NCI-H345 (cell line): ENCODE measurements at regions not wholly inside any gene's neighbourhood (a gene's known extent, or its start where the extent isn't known, plus 50 kb on each side); places are given as distances from the start of the nearest gene placed in this dataset.

ENCODE experiments used
- DNase-seq: peaks from one replicate; lab custom pipeline; 2025; lab: John Stamatoyannopoulos, UW

- DNase-seq: no peak
Measured at GRCh38 chrX:45381841-45382240, 181.2 kb upstream of the DIPK2B start.

- no peak for DNase-seq
Measured at GRCh38 chrX:45381366-45381765, 180.7 kb upstream of the DIPK2B start.

GRCh38 chrX:45379236-45379635, 178.6 kb upstream of the DIPK2B start:
- DNase-seq: no peak

GRCh38 chrX:45372151-45372550, 171.5 kb upstream of the DIPK2B start:
- DNase-seq: no peak

GRCh38 chrX:45368705-45369104, 168.0 kb upstream of the DIPK2B start:
- no peak for DNase-seq

- DNase-seq: no peak
Measured at GRCh38 chrX:45363596-45363995, 162.9 kb upstream of the DIPK2B start.

DNA sequence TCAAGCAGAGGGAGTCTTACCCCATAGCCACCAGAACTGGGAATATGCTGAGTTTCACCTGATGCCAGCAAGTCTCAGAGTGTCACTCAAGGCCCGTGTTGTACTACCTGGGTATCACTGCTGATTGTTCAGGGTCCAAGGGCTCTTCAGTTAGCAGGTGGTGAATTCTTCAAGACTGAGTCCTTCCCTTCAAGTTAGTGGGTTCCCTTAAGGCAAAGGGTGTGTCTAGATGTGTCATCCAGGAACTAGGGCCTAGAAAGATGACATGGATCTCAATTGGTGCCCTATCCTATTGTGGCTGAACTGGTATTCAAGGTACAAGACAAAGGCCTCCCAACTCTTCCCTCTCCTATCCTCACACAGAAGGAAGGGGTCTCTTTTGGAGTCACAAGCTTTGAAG, 159.9 kb upstream of the DIPK2B start:
- no peak for DNase-seq

DNA sequence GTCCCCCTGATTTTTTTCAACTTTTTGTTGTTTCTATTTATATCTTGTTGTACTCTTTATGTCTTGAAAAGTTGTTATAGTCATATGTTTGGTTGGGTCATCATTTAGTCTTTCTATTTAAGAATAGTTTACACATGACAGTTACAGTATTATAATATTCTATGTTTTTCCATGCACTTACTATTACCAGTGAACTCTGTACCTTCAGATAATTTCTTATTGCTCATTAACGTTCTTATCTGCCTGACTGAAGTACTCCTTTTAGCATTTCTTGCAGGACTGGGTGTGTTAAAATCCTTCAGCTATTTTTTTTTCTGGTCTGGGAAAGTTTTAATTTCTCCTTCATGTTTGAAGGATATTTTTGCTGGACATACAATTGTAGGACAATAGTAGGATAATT, 157.7 kb upstream of the DIPK2B start:
- no peak for DNase-seq

DNA sequence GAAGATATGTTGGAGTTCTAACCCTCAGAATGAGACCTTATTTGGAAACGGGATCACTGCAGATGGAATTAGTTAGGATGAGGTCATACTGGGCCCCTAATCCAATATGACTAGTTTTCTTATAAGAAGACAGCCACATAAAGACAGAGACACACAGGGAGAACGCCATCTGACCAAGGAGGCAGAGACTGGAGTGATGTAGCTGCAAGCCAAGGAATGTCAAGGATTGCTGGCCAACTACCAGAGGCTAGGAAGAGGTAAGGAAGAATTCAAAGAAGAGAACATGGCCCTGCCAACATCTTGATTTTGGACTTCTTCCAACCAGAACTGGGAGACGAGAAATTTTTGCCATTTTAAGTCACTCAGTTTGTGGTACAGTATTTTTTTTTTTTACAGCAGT, 152.8 kb upstream of the DIPK2B start:
- DNase-seq: no peak

DNA sequence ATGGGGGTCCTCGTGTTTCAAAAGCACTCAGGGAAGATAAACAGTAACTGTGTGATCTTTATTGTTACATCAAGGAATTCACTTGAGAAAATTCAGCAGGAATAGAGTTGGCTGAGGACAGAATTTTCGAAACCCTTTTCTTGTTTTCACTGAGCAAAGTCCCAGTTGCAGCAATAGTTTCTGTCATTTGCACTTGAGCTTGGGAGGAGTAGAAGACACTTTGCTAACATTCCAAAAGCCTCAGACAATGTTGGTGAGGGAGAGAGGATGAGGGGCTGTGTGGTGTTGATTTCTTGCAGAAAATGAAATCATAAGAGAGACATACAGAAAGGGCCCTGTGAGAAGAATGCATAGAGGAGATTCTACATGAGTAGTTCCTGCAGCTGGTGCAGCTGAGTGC, 151.9 kb upstream of the DIPK2B start:
- DNase-seq: no peak

DNA sequence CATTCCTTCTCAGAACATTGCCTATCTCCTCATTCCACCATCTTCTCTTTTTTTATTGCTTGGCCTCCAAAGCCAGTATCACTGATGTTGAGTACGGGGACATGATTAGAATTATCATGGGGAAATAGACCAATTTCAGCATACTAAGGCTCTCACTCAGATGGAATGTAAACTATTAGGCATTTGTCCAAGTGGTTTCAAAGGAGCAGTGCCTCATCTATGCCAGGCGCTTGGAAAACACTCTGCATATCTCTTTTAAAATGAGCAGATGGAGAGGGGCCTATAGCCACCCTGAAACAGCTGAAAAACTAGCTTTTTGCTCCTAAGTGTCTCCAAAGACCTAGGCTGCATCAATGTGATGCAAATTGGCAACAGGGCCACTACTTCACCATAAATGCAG, 150.8 kb upstream of the DIPK2B start:
- no peak for DNase-seq

- no peak for DNase-seq
Measured at GRCh38 chrX:45348296-45348695, 147.6 kb upstream of the DIPK2B start.

DNA sequence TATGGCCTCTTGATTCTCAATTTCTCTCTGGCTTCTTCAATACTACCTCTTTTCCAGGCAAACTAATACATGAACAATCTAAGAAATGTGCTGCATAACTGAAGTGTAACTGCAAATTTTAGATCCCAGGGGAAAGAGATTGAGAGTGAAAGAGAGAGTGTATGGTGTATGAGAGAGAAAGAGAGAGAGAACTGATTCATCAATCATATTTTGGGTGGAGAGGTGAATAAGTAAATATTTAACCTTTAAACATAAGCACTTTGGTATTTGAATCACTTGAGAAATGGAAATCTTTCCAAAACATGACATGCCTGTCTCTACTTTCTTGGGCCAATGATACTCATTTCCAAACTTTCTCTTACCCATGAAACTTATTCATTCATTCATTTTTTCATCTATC, 147.2 kb upstream of the DIPK2B start:
- no peak for DNase-seq

DNA sequence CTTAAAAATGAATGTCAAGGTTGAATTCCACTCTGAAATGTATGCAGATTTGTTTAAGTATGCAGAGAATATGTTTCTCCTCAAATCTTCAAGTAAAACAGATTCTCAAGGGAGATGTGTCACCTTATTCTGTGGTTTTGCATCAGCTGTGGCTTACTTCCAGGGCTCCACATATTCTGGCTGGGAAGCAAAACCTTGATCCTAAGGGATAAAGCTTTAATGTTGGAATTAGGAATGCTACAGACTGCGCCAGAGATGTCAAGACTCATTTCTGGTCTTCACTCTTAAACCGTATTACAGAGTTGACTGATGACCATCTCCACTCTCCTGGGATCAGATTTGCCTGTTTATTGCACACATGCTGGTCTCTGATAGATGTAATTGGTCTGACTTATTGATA, 143.9 kb upstream of the DIPK2B start:
- DNase-seq: no peak

DNA sequence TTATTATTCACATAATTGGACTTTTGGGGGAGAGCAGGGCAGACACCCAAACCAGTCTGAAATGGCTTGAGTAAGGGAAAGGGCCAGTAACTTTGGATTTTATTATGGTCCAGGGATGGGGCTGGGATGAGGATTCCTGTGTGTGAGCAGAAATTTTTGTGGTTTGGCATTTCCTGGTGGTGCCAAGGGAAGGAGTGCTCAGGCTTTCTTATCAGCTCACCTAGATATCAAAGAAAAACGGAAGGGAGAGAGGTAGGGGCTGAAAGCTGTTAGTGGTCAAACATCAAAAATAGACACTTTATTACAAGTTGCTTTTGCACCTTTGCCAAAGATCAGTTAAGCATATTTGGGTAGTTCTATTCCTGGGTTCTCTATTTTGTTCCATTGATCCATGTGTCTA, 128.5 kb upstream of the DIPK2B start:
- DNase-seq: no peak

- DNase-seq: no peak
Measured at GRCh38 chrX:45324941-45325340, 124.3 kb upstream of the DIPK2B start.

- DNase-seq: no peak
Measured at GRCh38 chrX:45323387-45323786, 122.7 kb upstream of the DIPK2B start.

DNA sequence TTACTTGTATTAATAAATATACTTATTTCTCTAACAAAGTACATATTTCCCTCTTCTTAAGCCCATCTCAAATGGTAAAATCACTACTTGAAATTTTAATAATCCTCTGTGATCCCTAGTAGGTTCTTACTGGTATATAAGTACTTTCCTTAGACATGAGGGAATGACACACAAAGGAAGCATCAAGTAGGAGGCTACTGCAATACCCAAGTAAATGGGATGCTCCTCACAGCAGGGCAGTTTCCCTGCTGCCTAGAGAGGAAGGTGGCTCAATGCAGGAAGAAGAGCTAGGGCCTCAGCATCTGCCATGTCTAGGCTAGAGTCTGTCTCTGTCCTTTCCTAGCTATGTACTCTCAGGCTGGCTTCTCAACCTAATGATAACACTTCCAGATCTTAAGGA, 122.1 kb upstream of the DIPK2B start:
- no peak for DNase-seq

GRCh38 chrX:45322382-45322781, 121.7 kb upstream of the DIPK2B start:
- no peak for DNase-seq

DNA sequence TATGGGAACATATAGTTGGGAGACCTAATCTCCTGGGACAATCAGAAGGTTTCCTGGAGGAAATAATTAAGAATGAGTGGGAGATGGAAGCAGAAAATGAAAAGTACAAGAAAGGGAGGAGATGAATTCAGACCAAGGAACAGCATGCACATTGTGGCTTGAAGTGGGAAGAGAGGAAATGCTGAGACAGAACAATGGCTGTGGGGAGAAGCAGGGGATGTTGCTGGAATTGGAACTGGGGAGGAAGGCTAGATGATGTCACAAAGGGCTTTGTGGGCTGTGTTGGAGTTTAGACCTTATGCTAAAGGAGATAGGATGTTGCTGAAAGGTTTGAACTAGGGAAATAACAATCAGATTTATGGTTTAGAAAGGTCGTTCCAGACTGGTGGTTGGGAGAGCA, 119.5 kb upstream of the DIPK2B start:
- DNase-seq: no peak

DNA sequence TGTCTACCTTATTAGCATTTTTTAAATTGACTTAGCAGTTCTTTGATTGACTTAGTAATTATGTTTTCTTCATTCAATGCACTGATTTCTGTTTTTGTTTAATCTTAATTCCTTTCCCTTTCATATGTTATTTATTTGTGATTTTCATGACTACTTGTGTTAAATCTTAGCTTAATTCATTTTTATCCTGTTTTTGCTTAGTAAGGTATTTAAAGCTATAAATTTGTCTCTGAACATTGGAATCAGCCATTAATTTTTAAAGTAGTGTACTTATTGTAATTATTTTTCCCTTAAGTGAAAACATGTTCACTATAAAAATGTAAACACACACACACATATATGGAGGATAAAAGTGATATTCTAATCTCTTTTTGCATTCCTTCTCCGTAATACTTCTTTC, 109.1 kb upstream of the DIPK2B start:
- no peak for DNase-seq

DNA sequence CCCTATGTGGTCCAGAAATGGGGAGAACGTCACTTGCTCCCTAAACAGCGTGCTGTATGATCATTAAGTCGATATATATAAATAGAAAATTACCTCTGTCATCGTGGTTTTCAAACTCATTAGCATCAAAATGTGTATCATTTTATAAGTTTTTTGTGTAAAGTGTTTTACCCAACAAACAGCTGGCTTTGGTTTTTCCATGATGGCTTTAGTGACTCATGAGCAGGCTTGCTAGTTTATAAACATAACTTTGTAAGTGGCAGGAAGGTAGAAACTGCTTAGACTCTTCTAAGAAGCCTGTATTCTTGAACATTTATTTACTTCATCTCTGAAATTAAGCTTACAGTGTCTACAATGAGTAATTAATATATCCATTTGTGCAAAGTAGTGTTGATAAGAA, 108.4 kb upstream of the DIPK2B start:
- DNase-seq: no peak

- DNase-seq: no peak
Measured at GRCh38 chrX:45306794-45307193, 106.1 kb upstream of the DIPK2B start.

DNA sequence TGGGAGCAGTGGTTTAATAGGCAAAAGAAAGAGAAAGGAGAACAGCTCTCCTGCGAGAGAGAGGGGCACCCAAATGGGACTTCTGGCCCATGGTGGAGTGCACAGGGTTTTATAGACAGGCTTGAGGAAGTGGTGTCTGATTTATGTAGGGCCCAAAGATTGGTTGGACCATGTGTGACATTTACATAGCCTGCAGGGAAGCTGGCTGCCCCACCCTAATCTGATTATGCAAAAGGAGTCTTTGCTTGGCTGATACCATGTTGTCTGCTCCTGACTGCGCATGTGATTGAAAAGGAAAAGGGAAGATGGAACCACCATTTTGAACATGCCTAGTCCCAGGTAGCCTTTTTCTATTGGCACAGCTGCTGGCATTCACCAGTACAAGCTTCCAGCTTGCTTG, 100.0 kb upstream of the DIPK2B start:
- DNase-seq: no peak

- no peak for DNase-seq
Measured at GRCh38 chrX:45295259-45295986, 94.7 kb upstream of the DIPK2B start.
